DND-41 (cell line): ENCODE measurements at regions not wholly inside any gene's neighbourhood (a gene's known extent, or its start where the extent isn't known, plus 50 kb on each side); places are given as distances from the start of the nearest gene placed in this dataset.

Experiments
- EZH2 ChIP-seq: IDR thresholded peaks from 3 replicates; pipeline ENCODE4 v1.6.1; 2012; ENCODE audit warnings: borderline replicate concordance, low read depth, mild to moderate bottlenecking, moderate library complexity, low read length, inconsistent platforms; ENCODE audit not compliant: severe bottlenecking
- TF ChIP-seq, protein P1 (sequence below): IDR thresholded peaks from 2 replicates; pipeline ENCODE4 v1.5.1; 2012; ENCODE audit warnings: borderline replicate concordance, low read length, moderate library complexity, mild to moderate bottlenecking; ENCODE audit not compliant: poor library complexity, severe bottlenecking; ENCODE audit errors: extremely low read depth

GRCh38 chr12:39671898-39672875, 52.6 kb upstream of the ABCD2 start:
- no peak for TF ChIP-seq EZH2
- TF ChIP-seq, protein P1, sequence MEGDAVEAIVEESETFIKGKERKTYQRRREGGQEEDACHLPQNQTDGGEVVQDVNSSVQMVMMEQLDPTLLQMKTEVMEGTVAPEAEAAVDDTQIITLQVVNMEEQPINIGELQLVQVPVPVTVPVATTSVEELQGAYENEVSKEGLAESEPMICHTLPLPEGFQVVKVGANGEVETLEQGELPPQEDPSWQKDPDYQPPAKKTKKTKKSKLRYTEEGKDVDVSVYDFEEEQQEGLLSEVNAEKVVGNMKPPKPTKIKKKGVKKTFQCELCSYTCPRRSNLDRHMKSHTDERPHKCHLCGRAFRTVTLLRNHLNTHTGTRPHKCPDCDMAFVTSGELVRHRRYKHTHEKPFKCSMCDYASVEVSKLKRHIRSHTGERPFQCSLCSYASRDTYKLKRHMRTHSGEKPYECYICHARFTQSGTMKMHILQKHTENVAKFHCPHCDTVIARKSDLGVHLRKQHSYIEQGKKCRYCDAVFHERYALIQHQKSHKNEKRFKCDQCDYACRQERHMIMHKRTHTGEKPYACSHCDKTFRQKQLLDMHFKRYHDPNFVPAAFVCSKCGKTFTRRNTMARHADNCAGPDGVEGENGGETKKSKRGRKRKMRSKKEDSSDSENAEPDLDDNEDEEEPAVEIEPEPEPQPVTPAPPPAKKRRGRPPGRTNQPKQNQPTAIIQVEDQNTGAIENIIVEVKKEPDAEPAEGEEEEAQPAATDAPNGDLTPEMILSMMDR = no peak
